K562 (cell line): ENCODE measurements at regions not wholly inside any gene's neighbourhood (a gene's known extent, or its start where the extent isn't known, plus 50 kb on each side); places are given as distances from the start of the nearest gene placed in this dataset.

ENCODE experiments used
- CHAMP1 ChIP-seq: fragments of 450-650 bp; IDR thresholded peaks from 2 replicates; pipeline ENCODE4 v1.6.1; 2016; ENCODE audit warnings: mild to moderate bottlenecking
- MYBL2 ChIP-seq, 2 experiments: fragments of 450-650 bp in 1 of 2; sonication (generic) in 1 of 2; formaldehyde crosslinking in 1 of 2; IDR thresholded peaks; 2 replicates each; pipeline versions ENCODE4 v1.6.1 to v1.8.1; 2017 to 2022; ENCODE audit warnings: borderline replicate concordance in 1 of 2, inconsistent platforms in 1 of 2, low read depth in 1 of 2, mild to moderate bottlenecking in 1 of 2, missing genetic modification reagents in 1 of 2, moderate library complexity in 1 of 2
- ZNF212 ChIP-seq: fragments of 450-650 bp; formaldehyde crosslinking; IDR thresholded peaks from 2 replicates; pipeline ENCODE4 v1.4.0; 2020; ENCODE audit warnings: mild to moderate bottlenecking
- TF ChIP-seq, protein P1 (sequence below): fragments of 450-650 bp; IDR thresholded peaks from 2 replicates; pipeline ENCODE4 v1.6.1; 2016; ENCODE audit warnings: low read depth

DNA sequence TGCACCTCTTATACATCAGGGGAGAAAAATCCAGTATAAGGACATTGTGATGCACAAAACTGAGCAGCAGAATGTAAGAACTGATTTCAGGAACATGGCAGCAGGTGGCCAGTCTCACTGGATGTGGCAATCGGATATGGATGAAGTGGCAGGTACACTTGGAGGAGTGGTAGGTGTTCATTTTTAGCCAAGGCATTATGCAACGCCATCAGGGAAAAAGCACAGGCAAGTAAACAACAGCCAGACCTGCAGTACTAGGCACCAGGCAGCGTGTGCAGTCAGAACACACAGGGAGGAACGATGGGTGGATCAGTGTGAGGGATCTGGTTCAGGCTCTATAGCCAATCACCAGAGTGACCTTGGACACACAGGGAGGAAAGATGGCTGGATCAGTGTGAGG lies 77.4 kb upstream of the GCFC2 start (continued):
- no peak for TF ChIP-seq ZNF212 (CRISPR knock-in tag)
- no peak for TF ChIP-seq MYBL2 (IDR thresholded peaks at IDR 0.05; ENCODE audit: low read depth)
- TF ChIP-seq MYBL2 (CRISPR knock-in tag; IDR thresholded peaks at IDR 0.05; ENCODE audit: borderline replicate concordance) = no peak
- TF ChIP-seq, protein P1, sequence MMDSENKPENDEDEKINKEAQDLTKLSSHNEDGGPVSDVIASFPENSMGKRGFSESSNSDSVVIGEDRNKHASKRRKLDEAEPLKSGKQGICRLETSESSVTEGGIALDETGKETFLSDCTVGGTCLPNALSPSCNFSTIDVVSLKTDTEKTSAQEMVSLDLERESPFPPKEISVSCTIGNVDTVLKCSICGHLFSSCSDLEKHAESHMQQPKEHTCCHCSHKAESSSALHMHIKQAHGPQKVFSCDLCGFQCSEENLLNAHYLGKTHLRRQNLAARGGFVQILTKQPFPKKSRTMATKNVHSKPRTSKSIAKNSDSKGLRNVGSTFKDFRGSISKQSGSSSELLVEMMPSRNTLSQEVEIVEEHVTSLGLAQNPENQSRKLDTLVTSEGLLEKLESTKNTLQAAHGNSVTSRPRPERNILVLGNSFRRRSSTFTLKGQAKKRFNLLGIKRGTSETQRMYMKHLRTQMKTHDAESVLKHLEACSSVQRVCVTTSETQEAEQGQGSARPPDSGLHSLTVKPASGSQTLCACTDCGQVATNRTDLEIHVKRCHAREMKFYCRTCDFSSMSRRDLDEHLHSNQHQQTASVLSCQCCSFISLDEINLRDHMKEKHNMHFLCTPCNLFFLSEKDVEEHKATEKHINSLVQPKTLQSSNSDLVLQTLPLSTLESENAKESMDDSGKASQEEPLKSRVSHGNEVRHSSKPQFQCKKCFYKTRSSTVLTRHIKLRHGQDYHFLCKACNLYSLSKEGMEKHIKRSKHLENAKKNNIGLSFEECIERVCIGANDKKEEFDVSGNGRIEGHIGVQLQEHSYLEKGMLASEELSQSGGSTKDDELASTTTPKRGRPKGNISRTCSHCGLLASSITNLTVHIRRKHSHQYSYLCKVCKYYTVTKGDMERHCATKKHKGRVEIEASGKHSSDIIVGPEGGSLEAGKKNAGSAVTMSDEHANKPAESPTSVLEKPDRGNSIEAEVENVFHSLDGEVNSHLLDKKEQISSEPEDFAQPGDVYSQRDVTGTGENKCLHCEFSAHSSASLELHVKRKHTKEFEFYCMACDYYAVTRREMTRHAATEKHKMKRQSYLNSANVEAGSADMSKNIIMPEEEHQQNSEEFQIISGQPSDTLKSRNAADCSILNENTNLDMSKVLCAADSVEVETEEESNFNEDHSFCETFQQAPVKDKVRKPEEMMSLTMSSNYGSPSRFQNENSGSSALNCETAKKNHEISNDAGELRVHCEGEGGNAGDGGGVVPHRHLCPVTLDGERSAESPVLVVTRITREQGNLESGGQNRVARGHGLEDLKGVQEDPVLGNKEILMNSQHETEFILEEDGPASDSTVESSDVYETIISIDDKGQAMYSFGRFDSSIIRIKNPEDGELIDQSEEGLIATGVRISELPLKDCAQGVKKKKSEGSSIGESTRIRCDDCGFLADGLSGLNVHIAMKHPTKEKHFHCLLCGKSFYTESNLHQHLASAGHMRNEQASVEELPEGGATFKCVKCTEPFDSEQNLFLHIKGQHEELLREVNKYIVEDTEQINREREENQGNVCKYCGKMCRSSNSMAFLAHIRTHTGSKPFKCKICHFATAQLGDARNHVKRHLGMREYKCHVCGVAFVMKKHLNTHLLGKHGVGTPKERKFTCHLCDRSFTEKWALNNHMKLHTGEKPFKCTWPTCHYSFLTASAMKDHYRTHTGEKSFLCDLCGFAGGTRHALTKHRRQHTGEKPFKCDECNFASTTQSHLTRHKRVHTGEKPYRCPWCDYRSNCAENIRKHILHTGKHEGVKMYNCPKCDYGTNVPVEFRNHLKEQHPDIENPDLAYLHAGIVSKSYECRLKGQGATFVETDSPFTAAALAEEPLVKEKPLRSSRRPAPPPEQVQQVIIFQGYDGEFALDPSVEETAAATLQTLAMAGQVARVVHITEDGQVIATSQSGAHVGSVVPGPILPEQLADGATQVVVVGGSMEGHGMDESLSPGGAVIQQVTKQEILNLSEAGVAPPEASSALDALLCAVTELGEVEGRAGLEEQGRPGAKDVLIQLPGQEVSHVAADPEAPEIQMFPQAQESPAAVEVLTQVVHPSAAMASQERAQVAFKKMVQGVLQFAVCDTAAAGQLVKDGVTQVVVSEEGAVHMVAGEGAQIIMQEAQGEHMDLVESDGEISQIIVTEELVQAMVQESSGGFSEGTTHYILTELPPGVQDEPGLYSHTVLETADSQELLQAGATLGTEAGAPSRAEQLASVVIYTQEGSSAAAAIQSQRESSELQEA = no peak
- TF ChIP-seq CHAMP1 = no peak
